ENCODE measurements at regions not wholly inside any gene's neighbourhood (a gene's known extent, or its start where the extent isn't known, plus 50 kb on each side); places are given as distances from the start of the nearest gene placed in this dataset.

GRCh38 chr2:129330504-129330903, 649.0 kb upstream of the RAB6C start:
- no peak overlapping the region for H3K9ac ChIP-seq (ENCODE audit: insufficient read depth in 1 of 2, low read depth in 2 of 2, low read length in 2 of 2)
- TF ChIP-seq DPF2 (IDR thresholded peaks at IDR 0.05) (no peak), RB1 (IDR thresholded peaks at IDR 0.05; ENCODE audit: low read depth) (no peak), IRF2 (CRISPR knock-in tag; IDR thresholded peaks at IDR 0.05) (no peak)
- CTCF ChIA-PET (ENCODE audit: low intra/inter-chr PET ratio): no interaction called here
- no peaks in the 10 kb centered on the region for H3K79me2 ChIP-seq (ENCODE audit: control insufficient read depth, insufficient read depth, low read length)
- in situ Hi-C loops (cut with MboI): no loop called here
- FAIRE-seq (no peak), DNase-seq (ENCODE audit: extremely low read depth in 1 of 4, low spot score in 3 of 4) (no peak), ATAC-seq (no peak)
- H3K36me3 ChIP-seq (ENCODE audit: control insufficient read depth, insufficient read depth, low read length): no peaks in the 10 kb centered on the region
- H3K27ac ChIP-seq (ENCODE audit: extremely low read depth, low read depth, low read length): no peak overlapping the region
- intact Hi-C loops (cut with micrococcal nuclease): no loop called here
- H2AFZ ChIP-seq (ENCODE audit: low read depth, low read length): no peak overlapping the region
- no peak overlapping the region for H3K4me2 ChIP-seq (ENCODE audit: insufficient read depth, low read length)
- peaks cover 0 to 10% of the 10 kb centered on the region in 2 experiments; a peak in 3 of 5 replicates for H3K27me3 ChIP-seq (ENCODE audit: control insufficient read depth in 2 of 2, insufficient read depth in 2 of 2, low read length in 2 of 2)
- POLR2A ChIA-PET: no interaction called here
- H3K4me3 ChIP-seq: no peak overlapping the region
- BruUV-seq (replicated peaks): no TSS peak
- no peaks in the 10 kb centered on the region for H3K4me1 ChIP-seq (replicated peaks in 1 of 2; ENCODE audit: control insufficient read depth in 2 of 2, insufficient read depth in 2 of 2, low read length in 2 of 2)
- H4K20me1 ChIP-seq (replicated peaks; ENCODE audit: control insufficient read depth, insufficient read depth, low read length): no peaks in the 10 kb centered on the region
- no peaks in the 10 kb centered on the region for H3K9me3 ChIP-seq (replicated peaks; ENCODE audit: control insufficient read depth, insufficient read depth, low read depth, low read length)
- WGBS (ENCODE audit: insufficient coverage, low coverage, missing lambda C conversion rate): 5% methylated on average over 2 of the region's 2 CpGs
- no peaks in the 10 kb centered on the region for H3K9me1 ChIP-seq (ENCODE audit: control insufficient read depth, insufficient read depth, low read length)

- Histone ChIP-seq H3K9me1 (ENCODE audit: control insufficient read depth, insufficient read depth, low read length) (no peaks in the 10 kb centered on the region), H3K27me3 (ENCODE audit: control insufficient read depth in 2 of 2, insufficient read depth in 2 of 2, low read length in 2 of 2) (peaks cover 0 to 10% of the 10 kb centered on the region in 2 experiments; a peak in 3 of 5 replicates), H3K4me2 (ENCODE audit: insufficient read depth, low read length) (no peak overlapping the region), H2AFZ (ENCODE audit: low read depth, low read length) (no peak overlapping the region), H3K9ac (ENCODE audit: insufficient read depth in 1 of 2, low read depth in 2 of 2, low read length in 2 of 2) (no peak overlapping the region; a peak in 1 of 4 replicates), H3K9me3 (replicated peaks; ENCODE audit: control insufficient read depth, insufficient read depth, low read depth, low read length) (no peaks in the 10 kb centered on the region), H4K20me1 (replicated peaks; ENCODE audit: control insufficient read depth, insufficient read depth, low read length) (no peaks in the 10 kb centered on the region), H3K27ac (ENCODE audit: extremely low read depth, low read depth, low read length) (no peak overlapping the region), H3K4me3 (no peak overlapping the region), H3K36me3 (ENCODE audit: control insufficient read depth, insufficient read depth, low read length) (no peaks in the 10 kb centered on the region), H3K4me1 (replicated peaks in 1 of 2; ENCODE audit: control insufficient read depth in 2 of 2, insufficient read depth in 2 of 2, low read length in 2 of 2) (no peaks in the 10 kb centered on the region), H3K79me2 (ENCODE audit: control insufficient read depth, insufficient read depth, low read length) (no peaks in the 10 kb centered on the region)
- ChIA-PET POLR2A (no interaction called here), CTCF (ENCODE audit: low intra/inter-chr PET ratio) (no interaction called here)
- intact Hi-C loops (cut with micrococcal nuclease): no loop called here
- in situ Hi-C loops (cut with MboI): no loop called here
- 0% methylated on average over 7 of the region's 7 CpGs for WGBS (ENCODE audit: insufficient coverage, low coverage, missing lambda C conversion rate)
- no TSS peak for BruUV-seq (replicated peaks)
- no peak for ATAC-seq
- TF ChIP-seq KLF16 (IDR thresholded peaks at IDR 0.05) (no peak), ZFP36 (IDR thresholded peaks at IDR 0.05; ENCODE audit: low read depth, low read length, partially characterized antibody) (peak; percentile 36), ILK (tag; IDR thresholded peaks at IDR 0.05; ENCODE audit: borderline replicate concordance, low read depth) (no peak)
- no peak for FAIRE-seq
- DNase-seq (ENCODE audit: extremely low read depth in 1 of 4, low spot score in 3 of 4): no peak
Measured at GRCh38 chr2:129331638-129332037, 647.8 kb upstream of the RAB6C start.
